HG02870 (cell line): ENCODE measurements at regions not wholly inside any gene's neighbourhood (a gene's known extent, or its start where the extent isn't known, plus 50 kb on each side); places are given as distances from the start of the nearest gene placed in this dataset.

Source experiments
- ATAC-seq: cut with Tn5 transposase; IDR thresholded peaks from one replicate; pipeline ENCODE4 v1.9.1; 2021; ENCODE audit warnings: mild to moderate bottlenecking, moderate library complexity; ENCODE audit not compliant: unreplicated experiment

- no peak for ATAC-seq
Observed at GRCh38 chr2:20559277-20559676, 91.6 kb downstream of the HS1BP3 start.

GRCh38 chr2:20560011-20560410 lies 90.9 kb downstream of the HS1BP3 start:
- ATAC-seq: no peak

GRCh38 chr2:20560891-20561636 lies 89.8 kb downstream of the HS1BP3 start:
- no peak for ATAC-seq

- ATAC-seq: no peak
Observed at GRCh38 chr2:20561637-20562454, 89.1 kb downstream of the HS1BP3 start.

- ATAC-seq: no peak
Observed at GRCh38 chr2:20562540-20563225, 88.2 kb downstream of the HS1BP3 start.

- ATAC-seq: no peak
Observed at GRCh38 chr2:20563251-20563650, 87.6 kb downstream of the HS1BP3 start.

- no peak for ATAC-seq
Observed at GRCh38 chr2:20563833-20564232, 87.1 kb downstream of the HS1BP3 start.

- ATAC-seq: no peak
Observed at GRCh38 chr2:20565101-20565622, 85.7 kb downstream of the HS1BP3 start.

GRCh38 chr2:20565623-20566236 lies 85.2 kb downstream of the HS1BP3 start:
- no peak for ATAC-seq

- no peak for ATAC-seq
Observed at GRCh38 chr2:20566331-20566730, 84.6 kb downstream of the HS1BP3 start.

GRCh38 chr2:20567159-20567925 lies 83.6 kb downstream of the HS1BP3 start:
- ATAC-seq: no peak
